ENCODE measurements at regions not wholly inside any gene's neighbourhood (a gene's known extent, or its start where the extent isn't known, plus 50 kb on each side); places are given as distances from the start of the nearest gene placed in this dataset.
"Not testable (repeated sequence)": the region's sequence is repeated elsewhere in the genome, so short reads cannot be mapped to it uniquely, and the experiment has no call there.

GRCh38 chr6:60810216-60810615 lies 1475.8 kb downstream of the KHDRBS2 start:
- intact Hi-C loops (cut with DNase I); H3K4me3 ChIP-seq; H3K27me3 ChIP-seq (replicated peaks; ENCODE audit: insufficient read depth); H3K9me3 ChIP-seq; H3K4me1 ChIP-seq (replicated peaks); H3K27ac ChIP-seq; H3K36me3 ChIP-seq; DNase-seq (ENCODE audit: low spot score): not testable (repeated sequence)
- WGBS: 79% methylated on average over 2 of the region's 2 CpGs

GRCh38 chr6:60799146-60799545 lies 1486.9 kb downstream of the KHDRBS2 start:
- peak in 1 of 4 experiments; percentile 4 for TF ChIP-seq CTCF (IDR thresholded peaks at IDR 0.05)
- H3K27ac ChIP-seq; DNase-seq (ENCODE audit: low spot score); H3K4me1 ChIP-seq (replicated peaks); H3K9me3 ChIP-seq; H3K36me3 ChIP-seq; H3K4me3 ChIP-seq; intact Hi-C loops (cut with DNase I); H3K27me3 ChIP-seq (replicated peaks; ENCODE audit: insufficient read depth): not testable (repeated sequence)
- WGBS: 27% methylated on average over 3 of the region's 3 CpGs

GRCh38 chr6:60797831-60798230 lies 1488.2 kb downstream of the KHDRBS2 start:
- intact Hi-C loops (cut with DNase I): not testable (repeated sequence)

GRCh38 chr6:60789601-60790000 lies 1496.4 kb downstream of the KHDRBS2 start:
- H3K9me3 ChIP-seq; intact Hi-C loops (cut with DNase I); H3K4me1 ChIP-seq (replicated peaks); DNase-seq (ENCODE audit: low spot score); H3K27ac ChIP-seq; H3K4me3 ChIP-seq; H3K36me3 ChIP-seq; H3K27me3 ChIP-seq (replicated peaks; ENCODE audit: insufficient read depth): not testable (repeated sequence)
- WGBS: 95% methylated on average over 13 of the region's 13 CpGs

More at GRCh38 chr6:60797831-60798230, 1488.2 kb downstream of the KHDRBS2 start:
- not testable (repeated sequence) for H3K9me3 ChIP-seq; DNase-seq (ENCODE audit: low spot score); H3K4me3 ChIP-seq; H3K36me3 ChIP-seq; H3K27ac ChIP-seq; H3K27me3 ChIP-seq (replicated peaks; ENCODE audit: insufficient read depth); H3K4me1 ChIP-seq (replicated peaks)

GRCh38 chr6:60782698-60783464 lies 1503.1 kb downstream of the KHDRBS2 start:
- 27% methylated on average over 4 of the region's 4 CpGs for WGBS
- H3K27me3 ChIP-seq (replicated peaks; ENCODE audit: insufficient read depth); DNase-seq (ENCODE audit: low spot score); H3K36me3 ChIP-seq; H3K4me1 ChIP-seq (replicated peaks); H3K27ac ChIP-seq; intact Hi-C loops (cut with DNase I); H3K4me3 ChIP-seq; H3K9me3 ChIP-seq: not testable (repeated sequence)

- intact Hi-C loops (cut with DNase I); H3K4me1 ChIP-seq (replicated peaks); H3K4me3 ChIP-seq; H3K36me3 ChIP-seq; H3K27ac ChIP-seq; DNase-seq (ENCODE audit: low spot score); H3K27me3 ChIP-seq (replicated peaks; ENCODE audit: insufficient read depth); H3K9me3 ChIP-seq: not testable (repeated sequence)
- WGBS: 55% methylated on average over 3 of the region's 3 CpGs
Measured at GRCh38 chr6:60779591-60779990, 1506.4 kb downstream of the KHDRBS2 start.

- H3K4me3 ChIP-seq; H3K27ac ChIP-seq; H3K27me3 ChIP-seq (replicated peaks; ENCODE audit: insufficient read depth); H3K36me3 ChIP-seq; intact Hi-C loops (cut with DNase I); DNase-seq (ENCODE audit: low spot score); H3K4me1 ChIP-seq (replicated peaks); H3K9me3 ChIP-seq: not testable (repeated sequence)
- WGBS: 92% methylated on average over 4 of the region's 4 CpGs
Measured at GRCh38 chr6:60767791-60768499, 1518.1 kb downstream of the KHDRBS2 start.

GRCh38 chr6:60765331-60765730 lies 1520.7 kb downstream of the KHDRBS2 start:
- H3K36me3 ChIP-seq; H3K4me3 ChIP-seq; H3K4me1 ChIP-seq (replicated peaks); intact Hi-C loops (cut with DNase I); H3K27ac ChIP-seq; H3K27me3 ChIP-seq (replicated peaks; ENCODE audit: insufficient read depth); DNase-seq (ENCODE audit: low spot score); H3K9me3 ChIP-seq: not testable (repeated sequence)

GRCh38 chr6:60763464-60764080 lies 1522.5 kb downstream of the KHDRBS2 start:
- H3K27me3 ChIP-seq (replicated peaks; ENCODE audit: insufficient read depth); H3K9me3 ChIP-seq; H3K36me3 ChIP-seq; H3K27ac ChIP-seq; DNase-seq (ENCODE audit: low spot score); H3K4me3 ChIP-seq; H3K4me1 ChIP-seq (replicated peaks); intact Hi-C loops (cut with DNase I): not testable (repeated sequence)
- 32% methylated on average over 3 of the region's 4 CpGs for WGBS

- H3K27me3 ChIP-seq (replicated peaks; ENCODE audit: insufficient read depth); DNase-seq (ENCODE audit: low spot score); H3K36me3 ChIP-seq; H3K4me1 ChIP-seq (replicated peaks); intact Hi-C loops (cut with DNase I); H3K27ac ChIP-seq; H3K4me3 ChIP-seq; H3K9me3 ChIP-seq: not testable (repeated sequence)
- WGBS: 71% methylated on average over 1 of the region's 1 CpG
Measured at GRCh38 chr6:60760928-60761327, 1525.1 kb downstream of the KHDRBS2 start.

GRCh38 chr6:60759149-60759825 lies 1526.7 kb downstream of the KHDRBS2 start:
- intact Hi-C loops (cut with DNase I); H3K9me3 ChIP-seq: not testable (repeated sequence)
- WGBS: 35% methylated on average over 2 of the region's 2 CpGs

More at GRCh38 chr6:60759149-60759825, 1526.7 kb downstream of the KHDRBS2 start:
- H3K27ac ChIP-seq; H3K4me1 ChIP-seq (replicated peaks); H3K36me3 ChIP-seq; DNase-seq (ENCODE audit: low spot score); H3K4me3 ChIP-seq; H3K27me3 ChIP-seq (replicated peaks; ENCODE audit: insufficient read depth): not testable (repeated sequence)

Data from prostate gland (tissue), 2 donors.